NCI-H2196 (cell line): ENCODE measurements at regions not wholly inside any gene's neighbourhood (a gene's known extent, or its start where the extent isn't known, plus 50 kb on each side); places are given as distances from the start of the nearest gene placed in this dataset.
A peak's percentile ranks its signal among the peaks of the same experiment; 100 is the strongest.
"Not testable (repeated sequence)": the region's sequence is repeated elsewhere in the genome, so short reads cannot be mapped to it uniquely, and the experiment has no call there.

ENCODE experiments used
- DNase-seq: peaks from one replicate; lab custom pipeline; 2025; ENCODE audit not compliant: unreplicated experiment; lab: John Stamatoyannopoulos, UW

DNA sequence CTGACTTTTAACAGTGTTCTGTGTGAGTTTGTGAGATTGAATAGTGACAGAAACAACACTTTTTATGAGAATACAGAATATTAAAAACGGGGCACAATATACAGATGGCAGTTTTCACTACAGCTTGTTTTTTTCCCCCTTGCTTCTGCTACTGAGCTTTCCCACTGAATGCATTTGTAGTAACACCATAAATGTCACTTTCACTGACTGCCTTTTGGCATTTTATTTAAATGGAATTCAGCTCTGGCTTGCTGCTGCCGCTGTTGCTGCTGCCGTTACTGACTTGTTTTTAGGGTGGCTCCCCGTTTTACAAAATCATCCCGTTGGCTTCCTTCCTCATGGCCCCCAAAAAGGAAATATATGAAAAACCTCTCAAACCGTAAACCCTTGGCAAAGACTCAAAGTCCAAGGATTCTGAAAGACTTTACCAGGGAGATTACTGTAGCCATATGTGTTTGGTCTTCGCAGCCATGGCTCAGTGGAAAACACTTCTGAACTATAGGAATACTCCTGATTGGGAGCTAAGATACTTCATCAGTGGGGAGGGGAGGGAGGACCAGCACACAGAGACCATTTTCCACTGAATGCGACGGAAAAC is 151.0 kb downstream of the NUF2 start:
- DNase-seq = no peak

DNA sequence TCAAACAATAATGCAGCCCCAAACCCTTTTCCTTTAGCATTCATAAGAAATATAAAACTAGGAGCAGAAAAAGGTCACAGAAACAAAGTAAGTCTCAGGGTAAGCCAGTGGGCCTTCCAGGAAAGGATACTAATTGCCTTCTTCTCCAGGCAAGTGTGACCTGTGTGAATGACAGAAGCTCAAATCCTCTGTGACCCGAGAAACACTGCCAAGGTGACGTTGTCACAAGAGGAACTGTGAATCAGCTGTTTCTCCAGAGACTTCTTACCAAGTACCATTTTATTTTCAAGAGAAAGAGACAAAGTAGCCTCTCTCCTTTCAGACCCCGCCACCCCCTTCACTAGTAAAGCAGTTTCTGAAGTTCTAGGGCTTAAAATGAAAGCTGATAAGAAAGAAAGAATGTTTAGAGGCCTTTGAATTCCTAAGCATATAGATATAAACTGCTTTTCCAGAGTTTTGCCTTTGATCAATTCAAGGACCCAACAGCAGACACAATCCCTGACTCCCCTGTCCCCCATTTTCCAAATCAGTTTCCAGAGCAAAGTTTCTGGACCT is 155.6 kb downstream of the NUF2 start:
- DNase-seq = no peak

DNA sequence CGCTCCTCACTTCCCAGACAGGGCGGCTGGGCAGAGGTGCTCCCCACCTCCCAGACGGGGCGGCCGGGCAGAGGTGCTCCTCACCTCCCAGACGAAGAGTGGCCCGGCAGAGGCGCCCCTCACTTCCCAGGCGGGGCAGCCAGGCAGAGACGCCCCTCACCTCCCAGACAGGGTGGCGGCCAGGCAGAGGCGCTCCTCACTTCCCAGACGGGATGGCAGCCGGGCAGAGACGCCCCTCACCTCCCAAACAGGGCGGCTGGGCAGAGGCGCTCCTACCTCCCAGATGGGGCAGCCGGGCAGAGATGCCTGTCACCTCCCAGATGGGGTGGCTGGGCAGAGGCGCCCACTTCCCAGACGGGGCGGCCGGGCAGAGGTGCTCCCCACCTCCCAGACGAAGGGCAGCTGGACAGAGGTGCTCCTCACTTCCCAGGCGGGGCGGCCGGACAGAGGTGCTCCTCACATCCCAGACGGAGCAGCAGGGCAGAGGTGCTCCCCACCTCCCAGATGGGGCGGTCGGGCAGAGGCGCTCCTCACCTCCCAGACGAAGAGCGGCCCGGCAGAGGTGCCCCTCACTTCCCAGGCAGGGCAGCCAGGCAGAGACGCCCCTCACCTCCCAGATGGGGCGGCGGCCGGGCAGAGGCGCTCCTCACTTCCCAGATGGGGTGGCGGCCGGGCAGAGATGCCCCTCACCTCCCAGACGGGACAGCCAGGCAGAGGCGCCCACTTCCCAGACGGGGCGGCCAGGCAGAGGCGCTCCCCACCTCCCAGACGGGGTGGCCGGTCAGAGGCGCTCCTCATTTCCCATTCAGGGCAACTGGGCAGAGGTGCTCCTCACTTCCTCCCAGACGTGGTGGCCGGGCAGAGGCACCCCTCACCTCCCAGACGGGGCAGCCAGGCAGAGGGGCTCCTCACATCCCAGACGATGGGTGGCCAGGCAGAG is 176.9 kb downstream of the NUF2 start:
- DNase-seq = not testable (repeated sequence)

DNA sequence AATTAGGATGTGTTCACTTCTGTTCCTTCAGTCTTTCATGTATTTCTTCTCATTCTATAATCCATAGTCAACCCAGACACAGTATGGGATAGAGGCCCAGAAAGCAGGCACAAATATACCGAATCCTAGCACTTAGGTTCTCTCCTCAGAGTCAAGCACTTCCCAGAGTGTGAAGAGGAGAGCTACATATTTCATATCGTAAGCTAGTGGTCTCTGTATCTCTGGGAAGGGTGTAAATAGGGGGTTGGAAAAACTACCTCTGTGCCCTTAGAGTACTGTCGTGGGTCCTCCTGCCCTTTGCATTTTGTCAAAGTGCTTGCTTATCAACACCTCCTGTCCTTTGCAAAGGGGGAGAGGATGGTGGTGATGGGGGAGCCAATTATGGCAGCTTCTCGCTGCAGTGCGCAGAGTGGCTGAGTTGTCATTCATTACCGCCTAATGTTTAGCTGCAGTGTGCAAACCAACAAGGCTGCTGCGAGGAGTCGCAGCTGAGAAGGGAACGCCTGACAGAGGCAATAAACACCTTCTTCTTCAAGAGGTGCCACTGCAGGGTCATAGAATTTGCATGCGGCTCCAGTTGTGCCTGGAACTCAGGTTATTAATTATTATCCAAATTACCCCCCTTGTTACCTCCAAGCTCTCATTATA is 182.7 kb downstream of the NUF2 start:
- no peak for DNase-seq

DNA sequence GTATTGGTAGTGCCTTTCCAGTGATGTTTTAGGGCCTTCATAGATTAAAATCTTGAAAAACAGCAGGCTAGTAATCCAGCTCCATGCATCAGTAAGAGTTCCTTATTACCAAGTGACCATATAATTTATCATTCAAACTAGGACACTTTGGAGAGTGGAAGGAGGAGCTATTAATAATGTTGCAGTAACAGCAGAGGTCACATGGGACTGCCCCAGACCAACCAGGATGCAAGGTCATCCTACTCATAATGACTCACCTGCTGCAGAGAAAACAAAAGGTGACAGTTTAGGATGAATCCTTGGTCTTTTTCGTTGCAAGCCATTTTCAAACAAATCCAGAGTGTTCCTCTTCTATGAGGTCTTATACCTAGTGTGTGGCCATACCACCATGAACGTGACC is 187.4 kb downstream of the NUF2 start:
- no peak for DNase-seq

DNA sequence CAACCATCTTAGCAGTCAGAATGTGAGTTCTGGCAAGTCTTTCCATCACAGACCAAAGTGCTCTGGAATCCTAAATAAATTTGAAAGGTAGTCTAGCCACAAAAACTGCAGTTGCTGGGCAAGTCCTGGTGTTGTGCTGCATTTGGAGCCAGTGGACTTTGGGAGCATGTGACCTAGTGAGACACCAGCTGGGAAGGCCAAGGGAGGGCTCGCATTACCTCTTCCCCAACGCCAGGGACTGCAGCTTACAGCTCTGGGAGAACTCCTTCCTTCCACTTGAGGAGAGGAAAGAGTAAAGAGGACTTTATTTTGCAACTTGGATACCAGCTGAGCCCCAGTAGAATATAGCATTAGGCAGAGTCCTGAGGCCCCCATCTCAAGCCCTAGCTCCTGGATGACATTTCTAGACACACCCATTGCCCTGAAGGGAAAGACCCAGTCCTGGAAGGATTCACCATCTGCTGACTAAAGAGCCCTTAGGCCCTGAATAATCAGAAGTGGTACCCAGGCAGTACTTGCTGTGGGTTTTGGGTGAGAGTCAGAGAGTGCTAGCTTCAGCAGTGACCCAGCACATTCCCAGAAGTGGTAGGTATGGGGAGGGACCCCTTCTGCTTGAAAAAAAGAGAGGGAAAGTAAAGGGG is 190.7 kb downstream of the NUF2 start:
- DNase-seq = no peak

DNA sequence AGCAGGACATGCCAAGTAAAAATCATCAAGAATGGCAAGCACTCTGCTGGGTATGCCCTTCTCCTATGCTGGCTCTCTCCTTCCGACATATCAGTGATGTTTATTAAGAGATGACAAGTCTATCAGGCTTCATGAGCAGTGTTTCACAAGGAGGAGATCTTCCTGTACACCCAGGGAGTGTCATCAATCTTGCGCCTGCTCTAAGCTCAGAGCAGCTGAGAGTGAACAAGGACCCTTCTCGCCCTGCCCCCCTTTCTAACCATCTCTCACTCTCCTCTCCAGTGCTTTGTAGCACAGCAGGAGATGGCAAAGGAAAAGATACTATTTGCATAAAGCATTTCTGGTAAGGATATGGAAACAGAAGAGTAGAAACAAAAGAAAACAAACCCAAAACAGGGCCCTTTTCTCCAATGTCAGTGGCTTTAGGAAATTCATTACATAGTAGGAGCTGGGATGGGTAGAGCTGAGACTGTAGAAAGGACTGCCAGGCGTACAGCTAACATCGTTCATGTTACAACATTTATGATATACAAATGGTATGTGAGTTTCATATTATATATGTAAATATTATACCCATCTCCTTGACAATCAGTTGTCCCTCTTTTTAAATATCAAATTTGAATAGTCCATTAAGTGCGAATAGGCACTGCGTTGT is 201.7 kb downstream of the NUF2 start:
- DNase-seq = no peak

DNA sequence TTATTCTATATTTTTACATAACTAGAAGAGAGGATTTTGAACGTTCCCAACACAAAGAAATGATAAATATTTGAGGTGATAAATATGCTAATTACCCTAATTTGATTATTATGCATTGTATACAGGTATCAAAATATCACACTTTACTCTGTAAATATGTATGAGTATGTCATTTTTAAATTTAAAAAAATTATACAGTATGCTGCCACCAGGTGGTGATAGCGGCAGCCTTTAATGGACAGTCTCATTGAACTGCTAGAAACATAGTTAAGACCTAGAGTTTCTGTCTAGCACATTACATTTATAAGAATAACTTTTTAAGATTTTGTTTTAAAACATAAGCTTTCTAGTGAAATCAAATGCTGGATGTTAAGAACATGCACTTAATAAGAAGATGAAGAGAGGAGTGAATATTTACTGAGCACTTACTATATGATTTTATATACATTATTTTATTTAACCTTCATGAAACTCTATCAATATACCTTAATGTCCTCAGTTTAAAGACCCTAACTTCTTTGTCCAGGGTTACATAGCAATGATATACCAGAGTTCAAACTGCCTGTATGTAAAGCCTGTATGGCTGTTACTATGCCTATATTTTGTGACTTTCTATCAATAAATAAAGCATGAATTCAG is 207.1 kb downstream of the NUF2 start:
- peak; percentile 37 for DNase-seq

DNA sequence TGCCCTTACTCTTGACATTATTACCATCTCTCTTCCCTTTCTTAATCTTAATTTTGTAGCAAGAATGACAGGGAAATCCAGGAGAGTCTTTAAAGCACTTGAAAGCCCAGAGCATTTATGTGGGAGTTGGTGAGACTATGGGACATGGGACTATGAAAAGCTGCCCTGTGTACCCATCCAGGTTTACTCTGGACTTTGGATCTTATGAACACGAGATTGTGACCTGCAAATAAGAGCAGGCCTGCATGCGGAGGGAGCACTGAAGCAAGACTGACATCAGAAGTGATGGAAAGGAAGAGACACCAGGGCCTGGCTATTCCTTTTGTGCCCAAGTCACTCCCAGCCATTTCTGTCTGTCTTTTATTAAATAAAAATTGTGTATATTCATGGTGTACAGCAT is 209.6 kb downstream of the NUF2 start:
- no peak for DNase-seq

DNA sequence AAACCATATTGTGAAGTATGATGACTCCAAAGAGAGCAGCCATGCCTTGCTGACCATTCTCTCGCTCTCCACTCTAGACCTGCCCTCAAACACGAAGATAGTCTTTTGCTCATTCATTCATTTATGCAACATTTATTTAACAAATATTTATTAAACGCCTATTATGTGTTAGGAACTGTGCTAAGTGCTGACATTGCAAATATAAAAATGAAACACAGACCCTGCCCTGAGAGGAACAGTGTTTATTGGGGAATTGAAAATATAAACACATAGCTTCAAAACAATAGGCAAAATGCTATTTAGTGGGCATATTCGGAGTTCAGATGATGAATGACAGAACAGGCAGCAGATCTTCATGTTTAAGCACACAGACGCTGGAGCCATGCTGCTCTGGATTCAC is 213.6 kb downstream of the NUF2 start:
- no peak for DNase-seq

DNA sequence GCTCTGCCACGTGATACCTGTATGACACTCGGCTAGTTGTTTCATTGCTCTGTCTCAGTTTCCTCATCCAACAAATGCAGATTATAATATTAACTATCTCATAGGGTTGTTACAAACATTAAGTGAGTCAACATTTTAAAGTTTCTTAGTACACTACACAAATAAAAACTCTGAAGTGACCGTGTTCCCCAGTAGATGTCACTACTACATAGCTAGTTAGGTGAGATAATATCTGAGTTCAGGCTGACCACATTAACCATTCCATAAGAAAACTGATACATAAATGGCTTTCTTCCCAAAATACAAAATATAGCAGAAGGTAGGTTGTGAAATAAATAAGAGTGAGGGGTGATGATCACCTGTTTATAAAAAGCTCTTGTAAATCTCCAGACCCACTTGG is 214.1 kb downstream of the NUF2 start:
- peak; percentile 33 for DNase-seq

DNA sequence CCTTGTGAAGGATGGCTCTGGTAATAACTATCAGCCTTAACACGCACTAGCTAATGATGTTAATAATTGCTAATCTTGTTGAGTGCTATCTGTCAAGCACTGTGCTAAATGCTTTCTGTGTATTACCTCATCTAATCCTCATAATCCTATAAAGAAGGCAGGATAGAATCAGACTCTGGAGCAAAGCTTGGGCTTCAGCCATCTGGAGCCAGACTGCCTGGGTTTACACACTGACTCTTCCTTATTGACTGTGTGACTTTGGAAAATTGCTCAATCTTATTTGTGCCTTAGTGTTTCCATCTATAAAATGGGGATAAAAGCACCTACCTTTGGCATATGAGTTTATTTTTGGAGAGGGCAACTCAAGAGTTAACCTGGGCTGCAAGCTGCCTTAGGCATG is 216.1 kb downstream of the NUF2 start:
- no peak for DNase-seq

DNA sequence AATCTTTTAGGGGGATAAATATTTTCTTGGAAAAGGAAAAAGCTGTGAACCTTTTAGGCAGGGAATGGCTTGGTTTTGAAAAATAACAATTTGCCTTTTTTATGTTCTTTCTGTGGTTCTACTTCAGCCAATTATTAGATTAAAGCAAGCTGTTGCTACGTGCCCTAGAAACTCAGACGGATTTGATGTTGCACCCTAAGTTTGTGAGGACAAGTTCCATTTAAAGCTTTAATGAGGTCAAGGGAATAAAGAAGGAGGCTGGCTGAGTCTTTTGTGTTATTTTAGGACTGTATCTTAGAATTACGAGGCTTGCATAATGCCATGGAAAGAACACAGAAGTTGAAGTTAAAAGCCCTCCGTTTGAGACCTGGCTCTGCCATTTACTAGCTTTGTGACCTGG is 216.9 kb downstream of the NUF2 start:
- no peak for DNase-seq

DNA sequence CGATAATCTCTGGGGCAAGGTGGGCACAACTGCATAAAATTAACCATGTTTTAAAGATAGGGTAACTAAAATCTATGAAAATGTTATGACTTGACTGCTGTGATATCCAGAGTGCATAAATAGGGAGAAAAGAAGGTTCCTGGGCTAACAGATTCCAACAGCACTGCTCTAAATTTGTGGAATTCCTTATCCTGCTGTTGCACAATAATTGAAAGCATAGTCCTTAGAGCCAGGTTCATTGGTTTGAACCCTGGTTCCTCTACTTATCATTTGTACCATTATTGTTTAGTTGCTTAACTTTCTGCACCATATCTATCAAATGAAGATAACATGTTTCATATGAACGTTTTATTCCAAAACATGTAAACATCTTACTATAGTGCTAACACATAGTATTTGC is 219.0 kb downstream of the NUF2 start:
- DNase-seq = no peak

DNA sequence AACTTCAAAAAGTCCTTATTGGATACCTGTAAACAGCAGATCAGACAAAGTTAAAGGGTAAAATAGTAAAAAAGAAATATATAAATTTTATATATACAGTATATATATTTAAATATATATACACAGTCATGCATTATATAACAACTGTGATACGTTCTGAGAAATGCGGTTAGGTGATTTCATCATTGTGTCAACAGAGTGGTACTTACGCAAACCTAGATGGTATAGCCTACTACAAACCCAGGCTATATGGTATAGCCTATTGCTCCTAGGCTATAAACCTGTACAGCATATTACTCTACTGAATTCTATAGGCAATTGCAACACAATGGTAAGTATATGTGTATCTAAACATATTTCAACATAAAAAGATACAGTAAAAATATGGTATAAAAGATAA is 222.7 kb downstream of the NUF2 start:
- DNase-seq = no peak

DNA sequence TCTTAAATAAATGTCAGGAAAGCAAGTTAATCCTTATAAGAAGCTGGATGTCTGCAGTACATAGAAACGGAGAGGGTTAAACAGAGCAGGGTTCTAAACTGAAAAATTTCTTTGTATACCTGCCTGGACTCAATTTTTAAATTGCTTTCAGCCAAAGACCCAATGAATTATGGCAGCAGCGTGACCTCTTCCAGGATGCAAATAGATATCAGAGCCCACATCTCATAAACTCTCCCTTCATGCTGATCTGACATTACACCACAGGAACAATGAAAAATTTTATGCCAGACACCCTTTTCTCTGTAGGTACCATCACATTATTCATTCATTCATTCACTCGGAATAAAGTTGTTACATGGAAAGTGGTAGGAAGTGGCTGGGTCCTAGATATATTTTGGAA is 236.4 kb downstream of the NUF2 start:
- DNase-seq = no peak

DNA sequence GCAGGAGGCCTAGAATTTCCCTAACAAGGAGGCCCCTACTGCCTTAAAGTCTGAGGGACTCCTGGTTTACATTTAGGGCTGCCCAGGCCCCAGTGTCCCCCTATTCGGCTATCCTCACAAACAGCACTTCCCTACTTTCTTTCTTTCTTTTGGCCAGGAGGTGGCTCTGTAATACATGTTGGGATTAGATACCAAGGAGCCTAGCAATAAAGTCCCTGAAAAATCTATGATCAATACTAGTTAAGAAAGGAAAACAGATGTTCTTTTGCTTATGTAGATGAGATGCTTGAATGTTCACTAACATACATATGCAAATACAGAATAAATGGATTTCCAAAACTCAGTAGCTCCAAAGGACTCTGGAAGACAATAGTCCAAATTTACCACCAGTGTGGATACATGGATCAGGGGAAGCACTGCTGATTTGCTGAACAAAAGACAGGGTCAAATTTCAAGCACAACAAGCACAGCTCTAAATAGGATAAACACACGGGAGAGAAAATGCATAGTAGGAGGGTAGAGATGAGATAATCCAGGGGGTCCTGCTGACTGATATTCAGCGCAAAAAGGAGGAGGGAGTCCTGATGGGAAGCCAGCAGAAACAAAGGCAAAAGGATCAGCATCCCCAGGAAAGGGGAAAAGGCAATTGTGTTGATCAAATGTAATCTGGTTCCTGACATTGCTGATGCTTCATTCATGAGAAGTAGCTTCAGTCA is 240.0 kb downstream of the NUF2 start:
- peak; percentile 16 for DNase-seq

DNA sequence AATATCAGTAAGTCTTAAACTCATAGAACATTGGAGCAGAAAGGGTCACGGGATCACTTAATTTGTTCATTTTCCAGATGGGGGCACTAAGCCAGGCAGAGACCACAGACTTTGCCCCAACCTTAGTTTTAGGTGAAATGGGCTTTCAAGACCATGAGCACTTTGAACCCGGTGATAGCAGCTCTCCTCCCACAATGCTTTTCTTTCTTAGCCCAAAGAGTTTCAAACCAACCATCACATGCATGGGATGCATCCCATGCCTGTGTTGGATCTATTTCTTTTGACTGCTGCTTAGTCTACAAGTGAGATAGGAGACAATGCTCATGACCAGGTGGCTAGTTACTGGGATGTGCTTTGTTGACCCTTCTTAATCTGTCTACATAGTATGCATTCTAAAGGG is 240.6 kb downstream of the NUF2 start:
- DNase-seq = no peak

DNA sequence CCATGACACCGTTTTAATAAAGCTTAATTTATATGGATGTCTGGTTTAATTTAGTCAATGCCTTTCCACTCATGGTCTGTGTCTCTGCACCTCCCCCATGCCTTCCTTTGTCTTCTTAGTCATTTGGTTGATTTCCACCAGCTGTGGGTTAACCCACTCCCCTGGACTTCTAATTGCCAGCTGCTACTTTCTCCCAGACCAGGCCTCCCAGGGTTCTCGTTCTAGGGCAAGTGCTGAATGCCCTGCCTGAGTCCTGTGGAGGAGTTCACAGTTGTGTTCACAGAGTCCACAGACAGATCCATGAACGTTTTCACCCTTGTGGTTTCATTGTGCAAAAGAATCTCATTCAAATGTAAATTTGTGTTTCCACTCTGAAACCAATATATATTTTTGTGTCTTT is 243.4 kb downstream of the NUF2 start:
- no peak for DNase-seq

DNA sequence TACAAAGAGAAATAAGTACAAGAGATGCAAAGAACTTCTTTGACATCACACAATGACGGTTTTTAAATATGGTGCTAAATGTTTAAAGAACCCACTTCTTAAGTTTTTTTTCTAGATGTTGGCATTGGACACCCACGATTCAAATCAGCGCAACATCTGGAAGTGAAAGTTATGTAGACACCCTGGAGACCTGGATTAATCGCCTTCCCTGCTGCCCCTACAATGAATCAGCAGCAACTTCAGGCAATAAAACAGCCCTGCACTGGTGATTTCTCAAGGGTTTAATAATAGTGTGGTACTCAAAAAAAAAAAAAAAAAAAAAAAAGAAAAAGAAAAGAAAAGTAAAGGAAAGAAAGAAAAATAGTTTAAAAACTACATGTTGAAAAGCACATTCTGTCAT is 248.3 kb downstream of the NUF2 start:
- no peak for DNase-seq
